ENCODE measurements at regions not wholly inside any gene's neighbourhood (a gene's known extent, or its start where the extent isn't known, plus 50 kb on each side); places are given as distances from the start of the nearest gene placed in this dataset.

DNA sequence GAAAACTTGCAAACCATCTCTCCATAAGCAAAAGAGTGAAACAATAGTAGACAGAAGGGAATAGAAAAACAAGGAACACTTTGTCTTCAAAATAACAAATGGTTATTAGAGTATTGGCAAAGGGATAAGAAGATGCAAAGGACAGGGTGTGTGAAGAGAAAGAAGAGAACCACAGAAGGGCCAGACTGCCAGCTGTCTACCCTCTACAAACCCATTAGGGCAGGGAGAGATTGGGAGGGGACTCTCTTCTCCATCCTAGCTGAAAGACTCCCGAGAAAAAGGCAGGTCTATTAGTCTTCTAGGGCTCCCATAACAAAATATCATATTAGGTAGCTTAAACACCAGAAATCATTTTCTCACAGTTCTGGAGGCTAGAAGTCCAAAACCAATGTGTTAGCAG lies 292.8 kb downstream of the PTBP2 start:
- ChIA-PET CTCF (interaction anchor here (1.2 kb wide), 2 partner anchors 8 to 19 kb away, joined by 4 read pairs; no protein-coding TSS in a partner anchor), POLR2A (no interaction called here)
- H3K36me3 ChIP-seq (ENCODE audit: control insufficient read depth, insufficient read depth, low read length) = no peaks in the 10 kb centered on the region
- DNase-seq (ENCODE audit: low read depth) = no peak
- TF ChIP-seq CTCF (IDR thresholded peaks at IDR 0.05; ENCODE audit: insufficient read depth, low read depth, low read length) = no peak
- no peaks in the 10 kb centered on the region for H3K27me3 ChIP-seq (ENCODE audit: control insufficient read depth, insufficient read depth, low read length)
- H3K4me3 ChIP-seq (ENCODE audit: low read depth, low read length) = no peak overlapping the region

DNA sequence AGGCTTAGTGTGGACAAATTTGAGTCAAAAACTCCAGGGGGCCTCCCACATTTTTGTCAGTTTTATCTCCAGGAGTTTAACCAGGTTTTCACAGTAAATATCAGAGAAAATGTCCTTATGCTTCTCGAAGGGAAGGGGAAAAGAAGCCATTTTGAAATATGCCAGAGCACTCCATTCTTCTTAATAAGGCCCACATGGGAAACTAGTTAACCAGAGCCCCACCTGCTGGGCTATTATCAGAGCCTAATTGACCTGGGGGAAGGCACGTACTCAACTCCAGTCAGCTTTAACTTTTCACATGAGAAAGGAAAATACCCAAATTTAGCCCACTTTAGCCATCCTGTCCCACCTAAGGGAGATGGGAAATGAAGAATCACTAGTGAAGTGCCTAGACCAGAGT lies 296.3 kb downstream of the PTBP2 start:
- DNase-seq (ENCODE audit: low read depth) = no peak
- ChIA-PET POLR2A (no interaction called here), CTCF (interaction anchor here (0.9 kb wide), 1 partner anchor 15 kb away, joined by 4 read pairs; no protein-coding TSS in a partner anchor)
- no peak for TF ChIP-seq CTCF (IDR thresholded peaks at IDR 0.05; ENCODE audit: insufficient read depth, low read depth, low read length)
- H3K27me3 ChIP-seq (ENCODE audit: control insufficient read depth, insufficient read depth, low read length) = no peaks in the 10 kb centered on the region
- no peak overlapping the region for H3K4me3 ChIP-seq (ENCODE audit: low read depth, low read length)
- H3K36me3 ChIP-seq (ENCODE audit: control insufficient read depth, insufficient read depth, low read length) = no peaks in the 10 kb centered on the region
